Fibroblast of lung (primary cell): ENCODE measurements at regions not wholly inside any gene's neighbourhood (a gene's known extent, or its start where the extent isn't known, plus 50 kb on each side); places are given as distances from the start of the nearest gene placed in this dataset.

Source experiments
- CTCF ChIP-seq, 2 donors: IDR thresholded peaks in 1 of 2; conservative IDR thresholded peaks in 1 of 2; 1 replicate in 1 of 2; 2 replicates in 1 of 2; pipeline ENCODE4 v1.5.1; 2011 to 2012; ENCODE audit warnings: low read length in 2 of 2, control low read depth in 1 of 2, inconsistent platforms in 1 of 2, low read depth in 1 of 2, mild to moderate bottlenecking in 1 of 2
- EZH2 ChIP-seq: IDR thresholded peaks from 2 replicates; pipeline ENCODE4 v1.5.1; 2012; ENCODE audit warnings: low read length, control low read depth, mild to moderate bottlenecking; ENCODE audit errors: missing control alignments

DNA sequence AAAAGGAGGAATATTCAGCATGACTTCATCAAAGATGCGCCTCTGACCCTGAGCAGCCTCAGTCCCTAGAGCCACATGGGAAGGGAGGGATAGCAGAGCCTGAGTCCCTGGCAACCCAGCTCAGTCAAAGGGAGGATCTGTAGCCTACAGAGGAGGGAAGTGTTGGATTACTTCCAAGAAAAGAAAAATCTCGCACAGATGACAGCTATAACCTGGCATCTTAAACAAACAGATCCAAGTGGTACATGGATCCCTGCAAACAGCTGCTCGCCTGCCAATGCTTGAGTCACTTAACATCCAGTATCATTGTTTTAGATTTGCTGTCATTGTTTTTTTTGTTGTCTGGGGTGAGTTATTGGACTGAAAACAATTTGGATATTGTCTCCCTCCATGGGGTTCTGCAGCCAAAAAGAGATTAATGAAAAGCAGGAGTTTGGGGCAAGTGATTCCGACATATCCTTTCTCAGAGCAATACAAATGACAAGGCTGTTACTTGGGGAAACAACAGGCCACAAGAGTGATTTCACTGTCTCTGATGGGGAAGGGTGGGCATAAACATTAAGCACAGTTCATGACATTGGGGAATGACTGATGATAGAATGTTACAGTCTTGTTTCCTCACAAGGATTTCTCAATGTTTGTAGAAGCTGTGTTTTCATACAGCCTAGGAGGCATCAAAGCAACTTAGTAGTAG lies 153.5 kb upstream of the KIF2A start:
- TF ChIP-seq CTCF (conservative IDR thresholded peaks at IDR 0.05 in 1 of 2, IDR thresholded peaks at IDR 0.05 in 1 of 2; ENCODE audit: low read depth in 1 of 2, low read length in 2 of 2) (no peak), EZH2 (no peak)
